ENCODE measurements at regions not wholly inside any gene's neighbourhood (a gene's known extent, or its start where the extent isn't known, plus 50 kb on each side); places are given as distances from the start of the nearest gene placed in this dataset.

GRCh38 chr12:3933819-3934192 lies 60.6 kb upstream of the PARP11 start:
- TF ChIP-seq, protein P1, sequence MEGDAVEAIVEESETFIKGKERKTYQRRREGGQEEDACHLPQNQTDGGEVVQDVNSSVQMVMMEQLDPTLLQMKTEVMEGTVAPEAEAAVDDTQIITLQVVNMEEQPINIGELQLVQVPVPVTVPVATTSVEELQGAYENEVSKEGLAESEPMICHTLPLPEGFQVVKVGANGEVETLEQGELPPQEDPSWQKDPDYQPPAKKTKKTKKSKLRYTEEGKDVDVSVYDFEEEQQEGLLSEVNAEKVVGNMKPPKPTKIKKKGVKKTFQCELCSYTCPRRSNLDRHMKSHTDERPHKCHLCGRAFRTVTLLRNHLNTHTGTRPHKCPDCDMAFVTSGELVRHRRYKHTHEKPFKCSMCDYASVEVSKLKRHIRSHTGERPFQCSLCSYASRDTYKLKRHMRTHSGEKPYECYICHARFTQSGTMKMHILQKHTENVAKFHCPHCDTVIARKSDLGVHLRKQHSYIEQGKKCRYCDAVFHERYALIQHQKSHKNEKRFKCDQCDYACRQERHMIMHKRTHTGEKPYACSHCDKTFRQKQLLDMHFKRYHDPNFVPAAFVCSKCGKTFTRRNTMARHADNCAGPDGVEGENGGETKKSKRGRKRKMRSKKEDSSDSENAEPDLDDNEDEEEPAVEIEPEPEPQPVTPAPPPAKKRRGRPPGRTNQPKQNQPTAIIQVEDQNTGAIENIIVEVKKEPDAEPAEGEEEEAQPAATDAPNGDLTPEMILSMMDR (tag by site-specific recombination; IDR thresholded peaks at IDR 0.05): no peak
- TF ChIP-seq ZNF747 (tag by site-specific recombination; IDR thresholded peaks at IDR 0.05) (no peak), MYNN (tag by site-specific recombination; IDR thresholded peaks at IDR 0.05; ENCODE audit: borderline replicate concordance) (no peak), ZNF707 (tag by site-specific recombination; IDR thresholded peaks at IDR 0.05) (no peak), OVOL3 (tag by site-specific recombination; IDR thresholded peaks at IDR 0.05) (no peak), ZNF274 (IDR thresholded peaks at IDR 0.05; ENCODE audit: low read length) (no peak), ZNF274 (tag by site-specific recombination; IDR thresholded peaks at IDR 0.05; ENCODE audit: borderline replicate concordance) (no peak), KLF16 (tag by site-specific recombination; IDR thresholded peaks at IDR 0.05) (no peak), ZNF785 (tag by site-specific recombination; IDR thresholded peaks at IDR 0.05) (no peak), ZNF23 (tag by site-specific recombination; IDR thresholded peaks at IDR 0.05; ENCODE audit: borderline replicate concordance) (no peak), ZBTB26 (tag by site-specific recombination; optimal IDR thresholded peaks at IDR 0.05) (no peak), ZNF324 (tag by site-specific recombination; IDR thresholded peaks at IDR 0.05) (no peak)
- TF ChIP-seq, protein P2, sequence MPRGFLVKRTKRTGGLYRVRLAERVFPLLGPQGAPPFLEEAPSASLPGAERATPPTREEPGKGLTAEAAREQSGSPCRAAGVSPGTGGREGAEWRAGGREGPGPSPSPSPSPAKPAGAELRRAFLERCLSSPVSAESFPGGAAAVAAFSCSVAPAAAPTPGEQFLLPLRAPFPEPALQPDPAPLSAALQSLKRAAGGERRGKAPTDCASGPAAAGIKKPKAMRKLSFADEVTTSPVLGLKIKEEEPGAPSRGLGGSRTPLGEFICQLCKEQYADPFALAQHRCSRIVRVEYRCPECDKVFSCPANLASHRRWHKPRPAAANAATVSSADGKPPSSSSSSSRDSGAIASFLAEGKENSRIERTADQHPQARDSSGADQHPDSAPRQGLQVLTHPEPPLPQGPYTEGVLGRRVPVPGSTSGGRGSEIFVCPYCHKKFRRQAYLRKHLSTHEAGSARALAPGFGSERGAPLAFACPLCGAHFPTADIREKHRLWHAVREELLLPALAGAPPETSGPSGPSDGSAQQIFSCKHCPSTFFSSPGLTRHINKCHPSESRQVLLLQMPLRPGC (tag by site-specific recombination; IDR thresholded peaks at IDR 0.05): no peak
